ENCODE measurements at regions not wholly inside any gene's neighbourhood (a gene's known extent, or its start where the extent isn't known, plus 50 kb on each side); places are given as distances from the start of the nearest gene placed in this dataset.

DNA sequence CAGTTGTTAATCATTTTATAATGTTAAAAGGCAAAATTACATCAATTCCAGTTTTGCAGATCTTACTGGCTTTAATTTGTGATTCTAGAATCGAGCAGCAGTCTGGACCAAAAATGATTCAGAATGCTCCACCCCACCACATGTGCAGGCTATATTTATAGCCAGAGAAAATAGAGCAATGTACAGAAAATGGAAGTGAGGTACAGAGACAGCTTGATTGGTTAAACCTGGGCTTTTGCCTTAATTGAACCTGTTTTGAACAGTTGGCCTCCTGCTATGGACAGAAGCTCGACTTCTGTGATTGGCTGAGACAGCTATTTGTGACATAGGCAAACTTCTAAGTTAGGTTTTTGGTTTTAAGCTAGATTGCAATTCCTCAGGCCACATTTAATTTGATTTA lies 607.4 kb upstream of the MIR17HG start:
- no peak for TF ChIP-seq ZSCAN16 (tag by site-specific recombination; IDR thresholded peaks at IDR 0.05)
- TF ChIP-seq ZNF501 (tag by site-specific recombination; IDR thresholded peaks at IDR 0.05) = no peak
- TF ChIP-seq ZNF654 (tag by site-specific recombination; IDR thresholded peaks at IDR 0.05; ENCODE audit: low read depth) = no peak
- TF ChIP-seq, protein P1, sequence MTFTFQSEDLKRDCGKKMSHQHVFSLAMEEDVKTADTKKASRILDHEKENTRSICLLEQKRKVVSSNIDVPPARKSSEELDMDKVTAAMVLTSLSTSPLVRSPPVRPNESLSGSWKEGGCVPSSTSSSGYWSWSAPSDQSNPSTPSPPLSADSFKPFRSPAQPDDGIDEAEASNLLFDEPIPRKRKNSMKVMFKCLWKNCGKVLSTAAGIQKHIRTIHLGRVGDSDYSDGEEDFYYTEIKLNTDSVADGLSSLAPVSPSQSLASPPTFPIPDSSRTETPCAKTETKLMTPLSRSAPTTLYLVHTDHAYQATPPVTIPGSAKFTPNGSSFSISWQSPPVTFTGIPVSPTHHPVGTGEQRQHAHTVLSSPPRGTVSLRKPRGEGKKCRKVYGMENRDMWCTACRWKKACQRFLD (tag by site-specific recombination; IDR thresholded peaks at IDR 0.05) = no peak
- TF ChIP-seq ZEB2 (tag by site-specific recombination; IDR thresholded peaks at IDR 0.05) = no peak
- TF ChIP-seq, protein P2, sequence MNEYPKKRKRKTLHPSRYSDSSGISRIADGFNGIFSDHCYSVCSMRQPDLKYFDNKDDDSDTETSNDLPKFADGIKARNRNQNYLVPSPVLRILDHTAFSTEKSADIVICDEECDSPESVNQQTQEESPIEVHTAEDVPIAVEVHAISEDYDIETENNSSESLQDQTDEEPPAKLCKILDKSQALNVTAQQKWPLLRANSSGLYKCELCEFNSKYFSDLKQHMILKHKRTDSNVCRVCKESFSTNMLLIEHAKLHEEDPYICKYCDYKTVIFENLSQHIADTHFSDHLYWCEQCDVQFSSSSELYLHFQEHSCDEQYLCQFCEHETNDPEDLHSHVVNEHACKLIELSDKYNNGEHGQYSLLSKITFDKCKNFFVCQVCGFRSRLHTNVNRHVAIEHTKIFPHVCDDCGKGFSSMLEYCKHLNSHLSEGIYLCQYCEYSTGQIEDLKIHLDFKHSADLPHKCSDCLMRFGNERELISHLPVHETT (tag by site-specific recombination; IDR thresholded peaks at IDR 0.05) = no peak
- no peak for TF ChIP-seq ZNF626 (tag by site-specific recombination; IDR thresholded peaks at IDR 0.05)
- no peak for TF ChIP-seq ZNF239 (tag by site-specific recombination; IDR thresholded peaks at IDR 0.05)
- Histone ChIP-seq H3K27ac (ENCODE audit: extremely low read depth, low read depth, low read length) (no peak overlapping the region), H3K9me3 (ENCODE audit: control insufficient read depth, insufficient read depth, low read depth, low read length) (no peaks in the 10 kb centered on the region), H3K36me3 (ENCODE audit: control insufficient read depth in 2 of 2, insufficient read depth in 1 of 2, low read length in 2 of 2) (no peaks in the 10 kb centered on the region), H3K4me1 (ENCODE audit: control insufficient read depth, insufficient read depth, low read length) (no peaks in the 10 kb centered on the region), H3K4me3 (ENCODE audit: low read depth, low read length) (no peak overlapping the region)
- ChIA-PET POLR2A (no interaction called here), CTCF (no interaction called here)

DNA sequence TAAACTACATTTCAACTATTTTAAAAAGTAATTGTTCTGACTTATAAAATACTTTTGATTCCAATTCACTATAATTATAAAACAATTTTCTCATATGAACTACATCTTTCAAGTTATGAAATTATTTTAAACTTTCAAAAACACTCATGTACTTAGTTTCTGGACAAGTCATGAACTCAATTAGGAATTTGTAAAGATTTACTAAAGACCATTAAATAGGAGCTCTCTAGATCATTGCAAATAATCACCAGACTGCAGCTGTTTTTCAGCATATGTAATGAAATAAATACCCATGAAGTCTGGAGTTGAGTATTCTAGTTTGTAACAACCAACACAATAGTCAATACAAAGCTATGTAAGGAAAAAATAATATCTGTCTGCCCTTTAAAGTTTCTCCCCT lies 605.1 kb upstream of the MIR17HG start:
- CTCF ChIA-PET = no interaction called here
- Histone ChIP-seq H3K9me3 (ENCODE audit: control insufficient read depth, insufficient read depth, low read depth, low read length) (no peaks in the 10 kb centered on the region), H3K36me3 (ENCODE audit: control insufficient read depth in 2 of 2, insufficient read depth in 1 of 2, low read length in 2 of 2) (no peaks in the 10 kb centered on the region), H3K27ac (ENCODE audit: extremely low read depth, low read depth, low read length) (no peak overlapping the region), H3K4me3 (ENCODE audit: low read depth, low read length) (no peak overlapping the region), H3K4me1 (ENCODE audit: control insufficient read depth, insufficient read depth, low read length) (no peaks in the 10 kb centered on the region)
- TF ChIP-seq ZNF391 (tag by site-specific recombination; IDR thresholded peaks at IDR 0.05; ENCODE audit: borderline replicate concordance, low read depth) (no peak), SCRT1 (tag by site-specific recombination; IDR thresholded peaks at IDR 0.05; ENCODE audit: borderline replicate concordance) (no peak), ZFHX2 (tag by site-specific recombination; conservative IDR thresholded peaks at IDR 0.05) (no peak)
- POLR2A ChIA-PET = no interaction called here

DNA sequence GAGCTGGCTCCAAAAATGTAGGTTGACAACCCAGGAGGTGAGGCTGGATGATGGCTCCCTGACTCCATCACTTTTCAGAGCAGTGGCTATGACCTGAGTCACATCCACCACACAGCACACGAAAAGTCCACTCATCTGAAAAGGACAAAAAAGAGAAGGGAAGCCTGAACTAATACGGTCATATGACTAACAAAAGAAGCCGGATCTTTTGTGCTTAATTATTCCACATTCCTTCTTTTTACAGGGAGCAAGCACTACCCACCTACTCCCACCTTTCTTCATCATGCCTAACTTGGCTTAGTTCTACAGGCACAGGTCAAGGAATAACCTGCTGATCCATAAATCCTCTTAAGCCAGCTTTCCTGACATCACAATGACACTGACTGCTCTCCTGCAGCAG lies 601.3 kb upstream of the MIR17HG start:
- CTCF ChIA-PET = no interaction called here
- TF ChIP-seq ZNF404 (tag by site-specific recombination; IDR thresholded peaks at IDR 0.05) = no peak
- no peaks in the 10 kb centered on the region for H3K9me3 ChIP-seq (ENCODE audit: control insufficient read depth, insufficient read depth, low read depth, low read length)
- no peak overlapping the region for H3K27ac ChIP-seq (ENCODE audit: extremely low read depth, low read depth, low read length)
- no peaks in the 10 kb centered on the region for H3K36me3 ChIP-seq (ENCODE audit: control insufficient read depth in 2 of 2, insufficient read depth in 1 of 2, low read length in 2 of 2)
- no peak overlapping the region for H3K4me3 ChIP-seq (ENCODE audit: low read depth, low read length)
- POLR2A ChIA-PET = no interaction called here
- H3K4me1 ChIP-seq (ENCODE audit: control insufficient read depth, insufficient read depth, low read length) = no peaks in the 10 kb centered on the region

DNA sequence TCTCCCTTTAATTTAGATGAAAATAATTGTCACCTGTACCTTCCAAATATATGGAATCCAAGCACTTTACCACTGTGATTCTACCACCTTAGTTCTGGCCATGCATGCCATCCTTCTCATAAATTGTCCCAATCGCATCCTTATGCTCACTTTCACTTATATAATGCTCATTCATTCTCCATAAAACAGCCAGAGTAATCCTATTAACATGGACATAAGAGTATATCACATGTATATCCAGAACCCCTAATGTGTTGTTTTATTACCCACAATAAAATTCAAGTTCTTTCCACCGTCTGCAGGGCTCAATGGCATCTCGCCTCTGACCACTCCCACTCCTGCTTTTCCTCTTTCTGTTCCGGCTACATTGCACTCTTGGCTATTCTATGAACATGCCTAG lies 597.5 kb upstream of the MIR17HG start:
- Histone ChIP-seq H3K4me1 (ENCODE audit: control insufficient read depth, insufficient read depth, low read length) (no peaks in the 10 kb centered on the region), H3K4me3 (ENCODE audit: low read depth, low read length) (no peak overlapping the region), H3K27ac (ENCODE audit: extremely low read depth, low read depth, low read length) (no peak overlapping the region), H3K9me3 (ENCODE audit: control insufficient read depth, insufficient read depth, low read depth, low read length) (no peaks in the 10 kb centered on the region), H3K36me3 (ENCODE audit: control insufficient read depth in 2 of 2, insufficient read depth in 1 of 2, low read length in 2 of 2) (no peaks in the 10 kb centered on the region)
- POLR2A ChIA-PET = no interaction called here
- CTCF ChIA-PET = no interaction called here
- TF ChIP-seq, protein P1 (tag by site-specific recombination; IDR thresholded peaks at IDR 0.05) = no peak
- no peak for TF ChIP-seq ZNF133 (tag by site-specific recombination; IDR thresholded peaks at IDR 0.05)
- no peak for TF ChIP-seq ZNF548 (tag by site-specific recombination; IDR thresholded peaks at IDR 0.05)
- TF ChIP-seq, protein P3, sequence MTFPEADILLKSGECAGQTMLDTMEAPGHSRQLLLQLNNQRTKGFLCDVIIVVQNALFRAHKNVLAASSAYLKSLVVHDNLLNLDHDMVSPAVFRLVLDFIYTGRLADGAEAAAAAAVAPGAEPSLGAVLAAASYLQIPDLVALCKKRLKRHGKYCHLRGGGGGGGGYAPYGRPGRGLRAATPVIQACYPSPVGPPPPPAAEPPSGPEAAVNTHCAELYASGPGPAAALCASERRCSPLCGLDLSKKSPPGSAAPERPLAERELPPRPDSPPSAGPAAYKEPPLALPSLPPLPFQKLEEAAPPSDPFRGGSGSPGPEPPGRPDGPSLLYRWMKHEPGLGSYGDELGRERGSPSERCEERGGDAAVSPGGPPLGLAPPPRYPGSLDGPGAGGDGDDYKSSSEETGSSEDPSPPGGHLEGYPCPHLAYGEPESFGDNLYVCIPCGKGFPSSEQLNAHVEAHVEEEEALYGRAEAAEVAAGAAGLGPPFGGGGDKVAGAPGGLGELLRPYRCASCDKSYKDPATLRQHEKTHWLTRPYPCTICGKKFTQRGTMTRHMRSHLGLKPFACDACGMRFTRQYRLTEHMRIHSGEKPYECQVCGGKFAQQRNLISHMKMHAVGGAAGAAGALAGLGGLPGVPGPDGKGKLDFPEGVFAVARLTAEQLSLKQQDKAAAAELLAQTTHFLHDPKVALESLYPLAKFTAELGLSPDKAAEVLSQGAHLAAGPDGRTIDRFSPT (tag by site-specific recombination; IDR thresholded peaks at IDR 0.05) = no peak
- TF ChIP-seq, protein P4, sequence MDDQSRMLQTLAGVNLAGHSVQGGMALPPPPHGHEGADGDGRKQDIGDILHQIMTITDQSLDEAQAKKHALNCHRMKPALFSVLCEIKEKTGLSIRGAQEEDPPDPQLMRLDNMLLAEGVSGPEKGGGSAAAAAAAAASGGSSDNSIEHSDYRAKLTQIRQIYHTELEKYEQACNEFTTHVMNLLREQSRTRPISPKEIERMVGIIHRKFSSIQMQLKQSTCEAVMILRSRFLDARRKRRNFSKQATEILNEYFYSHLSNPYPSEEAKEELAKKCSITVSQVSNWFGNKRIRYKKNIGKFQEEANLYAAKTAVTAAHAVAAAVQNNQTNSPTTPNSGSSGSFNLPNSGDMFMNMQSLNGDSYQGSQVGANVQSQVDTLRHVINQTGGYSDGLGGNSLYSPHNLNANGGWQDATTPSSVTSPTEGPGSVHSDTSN (CRISPR knock-in tag; IDR thresholded peaks at IDR 0.05) = no peak
- TF ChIP-seq ZNF777 (tag by site-specific recombination; IDR thresholded peaks at IDR 0.05; ENCODE audit: borderline replicate concordance) = no peak
- TF ChIP-seq ZNF132 (tag by site-specific recombination; IDR thresholded peaks at IDR 0.05; ENCODE audit: borderline replicate concordance) = no peak
- TF ChIP-seq, protein P5, sequence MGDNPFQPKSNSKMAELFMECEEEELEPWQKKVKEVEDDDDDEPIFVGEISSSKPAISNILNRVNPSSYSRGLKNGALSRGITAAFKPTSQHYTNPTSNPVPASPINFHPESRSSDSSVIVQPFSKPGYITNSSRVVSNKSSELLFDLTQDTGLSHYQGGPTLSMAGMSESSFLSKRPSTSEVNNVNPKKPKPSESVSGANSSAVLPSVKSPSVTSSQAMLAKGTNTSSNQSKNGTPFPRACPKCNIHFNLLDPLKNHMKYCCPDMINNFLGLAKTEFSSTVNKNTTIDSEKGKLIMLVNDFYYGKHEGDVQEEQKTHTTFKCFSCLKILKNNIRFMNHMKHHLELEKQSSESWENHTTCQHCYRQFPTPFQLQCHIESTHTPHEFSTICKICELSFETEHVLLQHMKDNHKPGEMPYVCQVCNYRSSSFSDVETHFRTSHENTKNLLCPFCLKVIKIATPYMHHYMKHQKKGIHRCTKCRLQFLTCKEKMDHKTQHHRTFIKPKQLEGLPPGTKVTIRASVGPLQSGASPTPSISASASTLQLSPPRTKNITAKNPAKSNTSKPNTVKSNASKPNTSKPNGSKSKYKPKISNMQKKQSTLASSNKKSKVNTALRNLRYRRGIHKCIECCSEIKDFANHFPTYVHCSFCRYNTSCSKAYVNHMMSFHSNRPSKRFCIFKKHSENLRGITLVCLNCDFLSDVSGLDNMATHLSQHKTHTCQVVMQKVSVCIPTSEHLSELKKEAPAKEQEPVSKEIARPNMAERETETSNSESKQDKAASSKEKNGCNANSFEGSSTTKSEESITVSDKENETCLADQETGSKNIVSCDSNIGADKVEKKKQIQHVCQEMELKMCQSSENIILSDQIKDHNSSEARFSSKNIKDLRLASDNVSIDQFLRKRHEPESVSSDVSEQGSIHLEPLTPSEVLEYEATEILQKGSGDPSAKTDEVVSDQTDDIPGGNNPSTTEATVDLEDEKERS (tag by site-specific recombination; IDR thresholded peaks at IDR 0.05) = no peak

All from HEK293 (cell line).